Osteocyte (in vitro differentiated cells): ENCODE measurements at regions not wholly inside any gene's neighbourhood (a gene's known extent, or its start where the extent isn't known, plus 50 kb on each side); places are given as distances from the start of the nearest gene placed in this dataset.

Source experiments
- DNase-seq: peaks from one replicate; pipeline ENCODE4 v3.0.0; 2021; ENCODE audit warnings: mixed read lengths; ENCODE audit not compliant: unreplicated experiment; ENCODE audit errors: extremely low spot score
- H3K27ac Mint-ChIP-seq: one replicate; pipeline ENCODE4 v1.8.0; 2021; ENCODE audit warnings: mild to moderate bottlenecking, mixed read lengths; ENCODE audit not compliant: unreplicated experiment
- H3K27me3 Mint-ChIP-seq: one replicate; pipeline ENCODE4 v1.8.0; 2021; ENCODE audit warnings: mixed read lengths; ENCODE audit not compliant: unreplicated experiment
- H3K36me3 Mint-ChIP-seq: one replicate; pipeline ENCODE4 v1.8.0; 2021; ENCODE audit warnings: mixed read lengths; ENCODE audit not compliant: unreplicated experiment
- H3K4me1 Mint-ChIP-seq: one replicate; pipeline ENCODE4 v1.8.0; 2021; ENCODE audit warnings: mixed read lengths; ENCODE audit not compliant: unreplicated experiment
- H3K4me3 Mint-ChIP-seq: one replicate; pipeline ENCODE4 v1.8.0; 2021; ENCODE audit warnings: mild to moderate bottlenecking, moderate library complexity, mixed read lengths; ENCODE audit not compliant: unreplicated experiment
- H3K9me3 Mint-ChIP-seq: one replicate; pipeline ENCODE4 v1.8.0; 2021; ENCODE audit warnings: mixed read lengths; ENCODE audit not compliant: unreplicated experiment
- CTCF ChIP-seq: fragments of 200-600 bp; sonication (generic); IDR thresholded peaks from 2 replicates; pipeline ENCODE4 v1.5.0; 2021; ENCODE audit warnings: antibody characterized with exemption, mild to moderate bottlenecking, moderate library complexity

- Mint-ChIP-seq H3K27me3 (no peaks in the 10 kb centered on the region), H3K4me1 (peaks cover 55% of the 10 kb centered on the region), H3K4me3 (no peak overlapping the region), H3K27ac (peak overlapping the region; percentile 9), H3K9me3 (peaks cover 3% of the 10 kb centered on the region), H3K36me3 (no peaks in the 10 kb centered on the region)
- no peak for DNase-seq
- no peak for TF ChIP-seq CTCF
These were observed 344.3 kb downstream of the BCOR start for GRCh38 chrX:39753293-39753996.

DNA sequence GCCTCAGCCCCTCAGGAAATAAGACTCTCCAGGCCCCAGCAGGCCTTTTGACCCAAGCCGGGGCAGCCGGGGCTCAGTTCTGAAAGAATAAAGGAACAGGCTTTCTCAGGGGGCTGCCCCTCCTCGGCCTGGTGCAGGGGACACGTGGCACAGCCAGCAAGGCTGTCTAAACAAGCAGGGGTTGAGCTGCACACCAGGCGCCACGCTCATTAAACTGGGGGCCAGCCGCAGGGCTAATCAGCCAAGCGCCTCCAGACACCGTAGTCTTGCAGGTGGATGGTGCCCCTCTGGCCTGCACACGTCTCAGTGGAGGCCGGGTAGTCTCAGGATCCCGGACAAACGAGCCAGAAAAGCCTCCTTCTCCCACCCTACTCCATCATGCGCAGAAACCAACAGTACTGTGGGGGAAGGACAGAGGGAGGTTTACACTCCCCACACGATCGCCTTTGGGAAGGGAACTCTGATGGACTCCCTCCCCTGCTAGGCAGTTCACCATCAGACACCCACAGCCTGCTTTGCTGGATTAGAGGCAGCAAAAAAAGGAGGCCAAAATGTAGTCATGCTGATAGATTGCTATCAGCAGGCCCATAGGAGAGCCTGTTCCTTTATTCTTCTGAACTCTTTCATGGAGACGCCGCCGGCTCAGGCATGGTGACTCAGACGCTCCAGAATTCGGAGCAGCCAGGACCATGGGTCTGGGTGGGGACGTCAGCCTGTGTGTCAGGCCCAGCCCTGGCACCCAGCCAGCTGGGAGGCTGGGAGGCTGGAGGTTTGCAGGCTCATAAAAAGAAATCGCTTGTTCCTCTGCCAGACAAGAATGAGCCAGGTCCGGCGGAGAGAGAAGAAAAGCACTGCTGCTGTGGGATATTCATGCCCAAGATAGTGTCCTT is 342.4 kb downstream of the BCOR start:
- DNase-seq = peak; percentile 94
- H3K36me3 Mint-ChIP-seq = no peaks in the 10 kb centered on the region
- H3K4me3 Mint-ChIP-seq = peak overlapping the region; percentile 22
- H3K4me1 Mint-ChIP-seq = peaks cover 67% of the 10 kb centered on the region
- H3K27me3 Mint-ChIP-seq = no peaks in the 10 kb centered on the region
- no peak for TF ChIP-seq CTCF
- peak overlapping the region; percentile 84 for H3K27ac Mint-ChIP-seq
- peaks cover 3% of the 10 kb centered on the region for H3K9me3 Mint-ChIP-seq

DNA sequence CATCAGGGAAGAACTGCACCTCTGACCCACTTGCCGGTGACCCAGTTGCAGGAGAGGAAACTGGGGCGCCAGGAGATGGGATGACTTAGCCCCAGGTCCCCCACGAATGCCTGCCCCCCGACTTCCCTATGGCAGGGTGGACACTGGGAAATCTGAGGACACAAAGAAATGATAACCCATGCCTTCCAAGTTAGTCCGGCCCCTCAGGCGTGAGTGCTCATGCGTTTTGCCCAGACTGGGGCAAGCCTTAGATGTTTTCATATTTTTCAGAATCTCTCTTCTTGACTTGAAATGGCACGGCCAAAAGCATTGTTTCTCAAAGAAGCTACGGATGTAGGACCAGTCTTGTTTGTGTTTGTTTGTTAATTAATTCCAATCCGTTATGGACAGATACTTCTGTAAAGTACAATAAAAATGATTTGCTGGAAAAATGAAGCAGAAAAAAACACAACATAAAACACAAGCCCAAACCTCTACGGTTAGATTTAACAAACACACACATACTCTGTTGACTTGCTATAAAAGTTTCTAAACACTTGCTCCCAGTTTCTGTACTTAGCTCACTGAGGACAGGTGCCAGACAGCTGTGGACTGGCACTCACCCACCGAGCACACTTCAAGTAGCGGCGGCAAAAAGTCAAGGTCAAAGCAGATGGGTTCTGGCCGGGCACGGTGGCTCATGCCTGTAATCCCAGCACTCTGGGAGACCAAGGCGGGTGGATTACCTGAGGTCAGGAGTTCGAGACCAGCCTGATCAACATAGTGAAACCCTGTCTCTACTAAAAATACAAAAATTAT is 341.5 kb downstream of the BCOR start:
- H3K9me3 Mint-ChIP-seq = peaks cover 3% of the 10 kb centered on the region
- no peaks in the 10 kb centered on the region for H3K36me3 Mint-ChIP-seq
- no peak for DNase-seq
- no peaks in the 10 kb centered on the region for H3K27me3 Mint-ChIP-seq
- peaks cover 76% of the 10 kb centered on the region for H3K4me1 Mint-ChIP-seq
- peak overlapping the region; percentile 84 for H3K27ac Mint-ChIP-seq
- H3K4me3 Mint-ChIP-seq = peak overlapping the region; percentile 22
- TF ChIP-seq CTCF = no peak

DNA sequence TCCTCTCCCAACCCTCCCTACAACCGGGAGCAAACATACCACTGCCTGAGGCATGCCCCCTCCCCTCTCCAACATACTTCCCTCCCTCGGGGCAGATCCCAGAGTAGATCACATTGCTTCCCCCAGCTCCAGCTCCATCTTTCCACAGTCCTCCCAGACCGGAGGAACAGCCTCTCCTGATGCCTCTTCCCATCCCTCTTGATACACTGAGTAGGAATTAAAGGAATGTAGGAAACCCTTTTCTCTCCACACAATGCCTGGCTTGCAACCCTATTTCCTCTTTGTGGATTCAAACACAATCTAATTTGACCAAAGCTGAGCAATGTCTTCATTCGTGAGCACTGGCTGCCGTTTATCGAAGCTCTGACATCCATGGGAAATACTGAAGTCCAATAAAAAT is 339.8 kb downstream of the BCOR start:
- Mint-ChIP-seq H3K27me3 (no peaks in the 10 kb centered on the region), H3K4me1 (peaks cover 79% of the 10 kb centered on the region), H3K4me3 (no peak overlapping the region), H3K9me3 (no peaks in the 10 kb centered on the region), H3K36me3 (no peaks in the 10 kb centered on the region), H3K27ac (peak overlapping the region; percentile 93)
- no peak for DNase-seq
- no peak for TF ChIP-seq CTCF
